CD4-positive, alpha-beta T cell treated with Interferon gamma for 1 hour (primary cell): ENCODE measurements at regions not wholly inside any gene's neighbourhood (a gene's known extent, or its start where the extent isn't known, plus 50 kb on each side); places are given as distances from the start of the nearest gene placed in this dataset.
"Not testable (repeated sequence)": the region's sequence is repeated elsewhere in the genome, so short reads cannot be mapped to it uniquely, and the experiment has no call there.

Experiments
- DNase-seq: peaks from one replicate; pipeline ENCODE4 v3.0.0-alpha.2; 2020

DNA sequence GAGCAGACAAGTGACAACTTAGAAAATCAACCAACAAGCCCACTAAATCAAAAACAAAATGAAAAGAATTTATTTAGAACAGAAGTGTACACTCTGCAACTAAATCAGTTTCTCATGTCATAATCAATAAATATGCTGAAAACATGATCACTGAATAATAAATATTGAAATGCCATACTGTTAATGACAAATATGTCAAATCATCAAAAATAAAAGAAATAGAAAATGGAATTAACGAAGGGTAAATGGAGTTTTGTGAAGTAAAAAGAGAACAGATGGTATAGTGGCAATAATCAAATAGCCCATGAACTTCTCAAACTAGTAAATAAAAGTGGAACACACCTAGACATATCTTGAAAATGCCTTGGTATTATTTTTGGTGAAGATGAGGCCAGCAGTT is 744.9 kb downstream of the TAF11L14 start:
- DNase-seq: no peak

DNA sequence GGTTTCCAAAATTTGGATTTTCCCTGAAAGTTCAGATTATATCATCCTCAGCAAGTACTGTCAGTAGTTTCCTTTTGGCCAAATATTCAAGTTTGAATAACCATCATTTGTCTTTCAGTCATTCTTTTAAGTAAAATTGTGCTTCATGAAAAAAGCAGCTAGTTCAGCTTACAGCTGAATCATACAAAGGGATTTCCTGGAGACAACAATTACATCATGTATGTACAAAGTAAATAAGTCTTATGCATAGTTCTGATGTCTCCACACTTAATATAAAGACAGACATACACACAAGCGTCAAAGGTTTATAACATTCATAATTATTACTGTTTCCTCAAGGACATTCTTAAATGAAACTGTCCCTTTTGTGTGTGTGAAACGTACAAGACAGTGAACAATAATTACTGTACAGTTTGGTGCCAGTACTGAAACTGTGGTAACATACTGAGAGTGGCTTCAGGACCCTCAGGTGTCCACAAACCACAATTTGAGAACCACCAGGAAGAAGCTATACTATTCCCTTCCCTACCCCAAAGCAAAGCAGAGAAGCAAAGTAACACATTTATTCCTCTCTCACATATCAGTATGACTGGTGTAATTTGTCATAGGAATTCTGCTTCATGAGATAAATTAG is 746.6 kb downstream of the TAF11L14 start:
- DNase-seq: no peak

DNA sequence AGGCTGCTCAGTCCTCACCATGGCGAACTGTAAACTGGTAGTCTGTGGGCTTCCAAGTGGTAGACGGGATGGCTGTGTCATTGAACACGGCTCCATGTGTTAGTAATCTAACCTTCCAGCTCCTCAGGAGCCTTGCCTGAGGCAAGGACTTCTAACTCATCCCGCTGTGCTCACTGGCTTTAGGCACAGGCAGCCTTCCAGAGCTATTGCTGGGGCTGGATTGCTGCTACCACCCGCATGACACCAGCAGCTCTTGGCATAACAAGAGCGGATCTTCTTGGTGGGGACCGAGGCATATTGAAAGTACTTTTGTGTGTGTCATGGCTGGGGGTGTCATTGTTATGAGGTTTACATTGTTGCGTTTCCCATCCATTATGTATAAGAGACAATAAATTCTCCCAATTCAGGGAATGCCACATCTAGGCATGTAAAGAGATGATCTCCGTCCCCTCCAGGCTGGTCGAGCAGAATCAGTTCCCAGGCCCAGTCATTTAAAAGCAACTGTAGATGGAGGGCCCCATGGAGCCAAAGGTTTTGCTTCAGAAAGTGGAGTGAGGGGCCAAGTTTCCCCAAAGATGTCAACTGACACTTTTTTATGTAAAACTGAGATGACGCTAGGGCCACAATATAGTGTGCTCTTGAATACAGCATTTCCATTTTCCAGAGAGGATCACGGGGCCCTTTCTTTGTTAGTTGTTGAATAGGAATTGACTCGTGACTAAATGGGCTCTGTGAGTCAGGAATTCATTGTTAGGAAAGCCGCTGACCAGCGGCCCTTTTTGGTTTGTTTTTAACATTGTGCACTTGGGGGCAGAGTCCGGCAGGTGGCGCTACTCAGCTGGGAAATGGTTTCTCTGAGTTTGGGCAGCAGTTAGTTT is 759.5 kb downstream of the TAF11L14 start:
- DNase-seq: peak; percentile 3

DNA sequence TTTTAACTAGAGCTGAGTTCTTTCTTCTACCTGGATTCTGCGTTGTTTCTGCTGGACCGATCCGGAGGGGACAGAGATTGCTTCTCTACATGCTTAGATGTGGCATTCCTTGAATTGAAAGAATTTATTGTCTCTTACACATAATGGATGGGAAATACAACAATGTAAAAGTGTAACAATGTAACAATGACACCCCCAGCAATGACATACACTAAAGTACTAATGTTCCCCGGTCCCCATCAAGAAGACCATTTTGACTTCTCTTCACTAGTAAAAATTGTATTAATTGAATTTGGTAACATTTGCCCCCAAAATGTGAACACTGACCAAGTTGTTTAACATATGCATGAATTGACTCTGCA is 760.2 kb downstream of the TAF11L14 start:
- DNase-seq: no peak

DNA sequence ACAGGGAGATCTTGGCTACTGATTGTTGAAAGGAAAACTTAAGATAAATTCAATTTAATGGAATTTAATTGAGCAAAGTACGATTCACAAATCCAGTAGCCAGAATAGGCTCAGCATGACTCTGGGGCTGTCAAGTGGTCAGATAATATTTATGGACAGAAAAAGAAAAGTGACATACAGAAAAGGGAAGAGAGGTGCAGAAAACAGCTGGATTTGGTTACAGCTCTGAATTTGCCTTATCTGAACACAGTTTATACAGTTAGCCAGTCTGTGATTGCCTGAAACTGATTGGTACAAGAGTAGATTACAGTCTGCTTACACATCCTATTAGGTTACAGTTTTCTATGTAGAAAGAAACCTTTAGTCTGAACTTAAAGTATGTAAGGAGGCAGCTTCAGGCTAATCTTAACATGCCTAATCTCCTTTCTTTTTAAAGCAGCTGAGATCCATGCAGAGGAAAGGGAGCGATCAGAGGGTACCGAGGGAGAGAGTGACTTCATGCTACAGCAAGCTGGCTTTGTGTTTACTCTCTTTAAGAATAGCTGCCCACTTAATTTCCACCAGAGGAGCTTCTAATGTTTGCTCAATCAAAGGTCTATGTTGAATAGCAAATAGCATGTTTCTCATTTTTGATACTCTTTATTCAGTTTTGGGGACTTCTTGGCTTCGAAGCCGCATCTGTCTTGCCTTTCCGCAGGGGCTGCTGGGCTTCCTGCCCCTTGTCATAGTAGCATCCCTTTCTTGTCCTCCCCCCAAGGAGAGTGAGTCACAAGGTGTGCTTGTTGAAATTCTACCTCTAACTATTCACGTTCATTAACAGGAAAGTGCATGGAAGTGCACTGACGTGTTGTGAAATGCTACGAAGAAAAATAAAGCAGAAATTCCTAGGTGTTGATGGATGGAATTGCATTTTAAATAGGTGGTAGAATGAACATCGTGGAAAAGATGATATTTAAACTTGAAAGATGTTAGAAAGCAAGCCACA is 761.2 kb downstream of the TAF11L14 start:
- DNase-seq: no peak

DNA sequence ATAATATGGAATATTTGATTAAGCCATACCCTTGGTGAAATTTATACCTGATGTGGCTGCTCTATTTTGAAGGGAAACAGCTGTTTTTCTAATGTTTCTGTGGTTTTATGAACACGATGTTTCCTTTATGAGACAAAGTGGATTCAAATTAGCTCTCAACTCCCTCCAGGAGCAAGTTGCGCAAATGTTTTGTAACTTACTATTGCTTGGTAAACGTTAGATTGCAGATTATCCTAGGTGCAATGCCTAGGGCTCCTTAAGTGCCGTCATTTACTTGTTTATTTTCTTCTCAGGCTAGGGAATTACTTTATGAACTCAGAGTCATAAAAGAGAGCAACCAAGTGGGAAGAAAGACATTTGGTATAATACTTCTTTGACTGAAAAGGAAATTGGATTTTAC is 763.1 kb downstream of the TAF11L14 start:
- no peak for DNase-seq

DNA sequence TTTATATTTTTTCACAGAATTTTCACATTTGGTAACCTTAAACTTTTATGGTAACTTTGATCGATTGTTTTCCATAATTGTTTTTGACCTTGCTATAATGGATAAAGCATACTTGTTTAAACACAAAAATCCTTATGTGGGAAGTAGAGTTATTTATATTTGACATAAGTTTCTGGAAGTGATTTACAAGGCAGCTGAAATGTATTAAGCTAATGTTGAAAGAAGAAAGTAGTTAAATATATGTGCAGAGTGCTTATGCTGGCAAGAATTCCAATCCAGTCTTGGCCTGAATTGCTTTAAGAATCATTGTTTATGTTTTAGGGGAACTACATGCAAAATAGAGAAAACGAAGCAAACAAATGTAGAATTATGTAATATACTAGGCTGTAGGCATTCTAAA is 763.6 kb downstream of the TAF11L14 start:
- DNase-seq: no peak

DNA sequence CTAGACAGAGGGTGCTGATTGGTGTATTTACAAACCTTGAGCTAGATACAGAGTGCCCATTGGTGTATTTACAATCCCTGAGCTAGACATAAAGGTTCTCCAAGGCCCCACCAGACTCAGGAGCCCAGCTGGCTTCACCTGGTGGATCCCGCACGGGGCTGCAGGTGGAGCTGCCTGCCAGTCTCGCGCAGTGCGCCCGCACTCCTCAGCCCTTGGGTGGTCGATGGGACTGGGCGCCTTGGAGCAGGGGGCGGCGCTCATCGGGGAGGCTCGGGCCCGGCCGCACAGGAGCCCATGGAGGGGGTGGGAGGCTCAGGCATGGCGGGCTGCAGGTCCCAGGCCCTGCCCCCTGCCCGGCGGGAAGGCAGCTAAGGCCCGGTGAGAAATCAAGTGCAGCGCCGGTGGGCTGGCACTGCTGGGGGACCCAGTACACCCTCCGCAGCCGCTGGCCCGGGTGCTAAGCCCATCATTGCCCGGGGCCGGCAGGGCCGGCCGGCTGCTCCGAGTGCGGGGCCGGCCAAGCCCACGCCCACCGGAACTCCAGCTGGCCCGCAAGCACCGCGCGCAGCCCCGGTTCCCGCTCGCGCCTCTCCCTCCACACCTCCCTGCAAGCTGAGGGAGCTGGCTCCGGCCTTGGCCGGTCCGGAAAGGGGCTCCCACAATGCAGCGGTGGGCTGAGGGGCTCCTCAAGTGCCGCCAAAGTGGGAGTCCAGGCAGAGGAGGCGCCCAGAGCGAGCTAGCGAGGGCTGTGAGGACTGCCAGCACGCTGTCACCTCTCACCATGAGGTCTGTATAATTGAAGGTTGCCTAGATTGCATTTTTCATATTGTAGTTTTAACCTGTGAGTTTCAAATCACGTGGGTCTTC is 765.4 kb downstream of the TAF11L14 start:
- not testable (repeated sequence) for DNase-seq

DNA sequence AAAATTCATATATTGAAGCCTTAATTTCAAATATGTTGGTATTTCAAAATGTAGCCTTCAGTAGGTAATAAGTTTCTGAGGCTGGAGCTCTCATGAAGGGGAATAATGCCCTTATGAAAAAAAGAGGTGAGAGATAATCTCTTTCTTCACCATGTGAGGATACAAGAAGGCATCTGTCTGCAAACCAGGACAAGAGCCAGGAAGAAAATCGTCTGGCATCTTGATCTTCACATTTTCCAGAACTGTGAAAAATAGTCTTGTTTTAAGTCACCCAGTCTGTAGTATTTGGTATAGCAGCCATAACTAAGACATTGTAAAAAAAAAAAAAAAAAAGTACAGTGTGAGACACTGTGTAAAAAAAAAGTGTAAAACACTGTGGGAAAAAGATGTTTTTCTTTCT is 768.9 kb downstream of the TAF11L14 start:
- DNase-seq: no peak

DNA sequence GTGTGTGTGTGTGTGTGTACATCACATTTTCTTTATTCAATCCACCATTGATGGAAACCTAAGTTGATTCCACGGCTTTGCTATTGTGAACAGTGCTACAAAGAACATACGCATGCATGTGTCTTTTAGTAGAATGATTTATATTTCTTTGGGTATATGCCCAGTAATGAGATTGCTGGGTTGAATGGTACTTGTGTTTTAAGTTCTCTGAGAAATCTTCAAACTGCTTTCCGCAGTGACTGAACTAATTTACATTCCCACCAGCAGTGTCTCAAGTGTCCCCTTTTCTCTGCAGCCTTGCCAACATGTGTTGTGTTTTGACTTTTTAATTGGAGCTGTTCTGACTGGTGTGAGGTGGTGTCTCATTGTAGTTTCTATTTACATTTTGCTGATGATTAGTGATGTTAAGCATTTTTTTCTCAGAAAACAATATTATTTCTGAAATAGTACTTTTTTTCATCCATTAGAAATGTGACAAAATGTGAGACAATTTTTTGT is 769.7 kb downstream of the TAF11L14 start:
- DNase-seq: no peak

DNA sequence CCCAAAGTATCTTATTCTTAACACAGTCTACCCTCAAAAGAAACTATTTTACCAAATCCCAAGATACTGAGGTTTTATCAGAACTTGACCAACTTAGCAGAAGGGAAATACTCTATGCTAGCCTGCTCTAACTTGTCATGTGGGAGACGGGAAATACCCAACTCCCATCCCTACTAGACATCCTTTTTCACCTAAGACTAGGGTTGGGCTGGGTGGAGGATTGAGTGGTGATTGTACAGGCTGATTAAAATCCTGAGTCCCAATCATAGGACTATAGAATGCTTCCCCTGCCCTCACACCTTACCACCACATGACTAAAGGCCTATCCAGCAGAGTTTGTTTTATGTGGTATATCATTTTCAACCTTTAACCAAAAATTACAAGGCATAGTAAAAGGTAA is 786.5 kb downstream of the TAF11L14 start:
- DNase-seq: no peak

DNA sequence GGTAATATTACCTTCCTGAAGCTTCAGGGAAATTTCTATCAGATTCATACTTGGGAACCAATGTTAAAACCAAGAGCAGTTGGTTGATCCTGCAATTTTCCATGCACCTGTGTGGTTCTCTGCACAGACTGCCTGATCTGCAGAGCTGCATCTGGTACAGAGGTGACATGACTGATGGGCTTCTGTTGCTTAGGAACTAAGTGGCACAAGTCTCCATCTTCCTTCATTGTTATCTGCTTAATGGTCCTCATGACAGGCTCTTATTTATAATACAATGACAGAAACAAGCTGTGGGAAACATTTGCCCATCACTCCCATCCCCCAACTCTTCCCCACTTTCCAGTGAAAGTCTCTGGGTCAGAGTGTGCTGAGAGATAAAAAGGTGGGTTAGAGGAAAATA is 799.1 kb downstream of the TAF11L14 start:
- no peak for DNase-seq

DNA sequence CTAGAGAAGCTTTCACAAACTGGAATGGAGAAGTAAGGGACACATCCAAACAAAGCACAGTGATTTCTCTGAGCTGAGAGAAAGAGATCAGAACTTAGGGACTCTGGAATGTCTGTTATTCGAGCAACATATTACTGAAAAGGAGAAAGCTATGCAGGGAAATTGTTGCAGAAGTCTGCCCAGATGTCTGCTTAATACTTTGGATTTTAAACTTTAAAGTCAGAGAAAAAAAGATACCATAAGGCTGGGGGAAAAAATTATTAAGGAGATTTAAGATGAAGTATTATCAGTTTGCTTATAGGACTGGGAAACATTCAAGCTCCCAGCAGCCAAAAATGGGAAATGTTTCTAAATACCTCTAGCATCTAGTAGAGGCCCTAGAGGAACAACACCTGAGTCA is 803.9 kb downstream of the TAF11L14 start:
- DNase-seq: no peak

DNA sequence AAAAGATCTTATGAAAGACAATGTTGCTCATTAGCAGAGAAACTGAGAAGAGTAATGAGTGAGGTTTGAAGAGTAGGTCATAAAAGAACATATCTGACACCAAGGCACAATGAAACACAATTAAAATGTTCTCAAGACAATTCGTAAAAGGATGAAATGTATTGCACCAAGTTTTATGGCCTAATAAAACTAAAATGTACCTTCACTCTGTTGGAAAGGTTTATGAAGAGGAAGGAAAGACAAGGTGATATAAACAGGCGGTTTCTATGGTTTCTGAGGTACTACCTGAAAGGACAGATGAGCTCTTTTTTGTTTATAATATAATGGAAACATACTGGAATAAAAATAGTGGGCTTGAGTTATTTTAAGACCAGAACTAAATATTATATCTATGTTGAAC is 821.3 kb downstream of the TAF11L14 start:
- no peak for DNase-seq

DNA sequence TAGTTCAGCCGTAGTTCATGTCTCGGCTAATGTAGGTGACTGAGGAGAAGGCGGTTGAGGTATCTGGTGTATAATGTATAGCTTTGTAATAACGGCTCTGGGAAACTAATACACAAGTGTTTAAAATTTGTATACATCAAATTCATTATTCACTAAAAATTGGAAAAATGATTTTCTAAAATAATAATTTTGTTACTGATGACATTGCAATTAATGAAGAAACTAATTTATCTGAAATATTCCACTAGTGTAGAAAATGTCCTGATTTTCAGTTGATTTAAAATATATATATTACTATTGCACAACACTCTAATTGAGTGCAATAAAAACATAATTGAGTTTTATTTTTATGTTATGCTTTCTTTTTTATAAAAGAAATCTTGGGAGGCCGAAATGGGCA is 823.0 kb downstream of the TAF11L14 start:
- DNase-seq: no peak

DNA sequence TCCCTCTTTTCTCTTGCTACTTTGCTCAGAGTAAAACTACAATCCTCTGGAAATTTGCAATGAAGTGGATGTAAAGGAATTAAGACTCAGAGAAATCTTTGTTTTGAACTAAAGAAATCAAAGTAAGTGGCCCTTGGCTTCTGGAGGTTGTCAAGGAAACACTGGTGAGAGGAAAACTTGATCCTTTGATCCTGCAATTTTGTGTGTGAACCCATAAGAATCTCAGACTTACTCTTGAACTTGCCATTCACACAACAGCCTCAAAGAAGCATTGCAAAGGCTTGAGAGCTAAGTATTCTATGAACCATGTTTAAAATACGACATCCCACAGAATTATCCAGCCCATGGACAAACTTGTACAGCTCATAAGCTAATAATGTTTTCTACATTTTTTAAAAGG is 827.5 kb downstream of the TAF11L14 start:
- no peak for DNase-seq

DNA sequence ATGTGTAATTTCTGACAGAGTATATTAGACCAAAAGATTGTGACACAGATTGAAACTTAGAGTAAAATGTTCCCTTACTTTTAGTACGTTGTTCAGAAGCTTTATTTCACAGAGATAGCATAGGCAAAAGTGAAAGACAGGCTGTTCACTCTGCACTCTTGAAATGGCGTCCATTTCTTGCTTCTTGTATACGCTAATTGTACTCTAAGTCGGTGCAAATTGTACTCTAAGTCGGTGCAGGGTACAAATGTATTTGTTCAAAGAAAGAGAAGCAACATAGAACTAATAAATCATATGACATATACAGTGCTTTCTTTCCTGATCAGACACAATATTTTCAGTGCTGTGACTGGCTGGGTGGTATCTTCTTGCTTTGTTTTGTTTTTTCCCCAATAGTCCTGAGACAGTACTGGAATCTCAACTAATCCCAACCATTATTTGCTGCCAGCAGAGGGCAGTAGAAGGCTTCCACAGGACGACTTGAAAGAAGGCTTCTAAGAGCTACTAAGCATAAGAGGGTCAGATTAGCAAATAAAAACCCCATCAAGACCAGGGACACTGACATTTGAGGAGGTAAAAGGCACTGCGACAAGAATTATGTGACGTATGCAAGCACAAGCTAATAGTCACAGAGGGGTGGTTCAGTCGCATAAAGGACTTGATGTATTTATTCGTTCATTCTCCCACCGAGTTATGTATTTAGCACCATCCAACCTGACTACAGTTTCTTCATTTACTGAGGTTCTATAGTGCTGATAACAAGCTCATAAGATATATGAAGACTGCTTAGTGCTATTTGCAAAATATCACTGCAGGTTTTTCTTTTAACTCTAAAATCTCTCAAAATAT is 831.8 kb downstream of the TAF11L14 start:
- peak; percentile 1 for DNase-seq

DNA sequence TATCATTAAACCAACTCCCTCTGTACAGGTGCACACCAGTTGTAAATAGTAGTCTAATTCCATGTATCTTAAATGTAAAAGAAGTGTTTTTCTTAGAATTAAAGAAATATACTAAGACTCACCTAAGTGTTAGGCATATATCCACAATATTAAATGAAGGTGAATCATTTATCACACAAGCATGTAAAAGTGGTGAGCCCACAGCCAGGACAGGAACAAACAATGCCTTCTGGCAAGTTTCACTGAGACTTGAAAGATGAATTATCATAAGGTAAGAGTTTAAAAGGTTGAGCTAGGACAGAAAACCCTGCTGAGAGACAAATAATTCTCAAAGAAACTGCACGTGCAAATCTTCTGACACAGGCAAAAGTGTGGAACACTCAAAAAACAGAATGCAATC is 832.5 kb downstream of the TAF11L14 start:
- no peak for DNase-seq

DNA sequence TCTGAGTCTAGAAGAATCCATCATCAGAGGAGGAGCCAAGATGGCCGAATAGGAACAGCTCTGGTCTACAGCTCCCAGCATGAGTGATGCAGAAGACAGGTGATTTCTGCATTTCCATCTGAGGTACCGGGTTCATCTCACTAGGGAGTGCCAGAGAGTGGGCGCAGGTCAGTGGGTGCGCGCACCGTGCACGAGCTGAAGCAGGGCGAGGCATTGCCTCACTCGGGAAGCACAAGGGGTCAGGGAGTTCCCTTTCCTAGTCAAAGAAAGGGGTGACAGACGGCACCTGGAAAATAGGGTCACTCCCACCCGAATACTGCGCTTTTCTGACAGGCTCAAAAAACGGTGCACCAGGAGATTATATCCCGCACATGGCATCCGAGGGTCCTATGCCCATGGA is 837.5 kb downstream of the TAF11L14 start:
- DNase-seq: not testable (repeated sequence)

DNA sequence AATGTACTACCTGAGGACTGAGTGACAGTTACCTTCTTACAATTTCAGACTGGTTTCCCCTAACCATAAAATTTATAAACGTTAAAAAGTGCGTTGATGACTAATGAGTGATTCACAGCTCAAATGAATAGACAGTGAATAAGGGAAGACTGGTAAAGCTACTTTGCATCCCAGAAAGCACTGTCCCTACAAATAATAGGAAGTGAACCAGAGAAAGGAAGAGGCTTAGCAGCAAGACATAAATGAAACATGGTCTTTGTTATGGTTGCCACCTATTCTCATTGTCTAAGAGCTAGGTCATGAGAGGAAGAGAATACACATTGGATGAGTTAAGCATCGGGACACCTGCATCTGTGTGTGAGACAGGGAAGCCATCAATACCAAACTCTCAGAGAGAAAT is 849.2 kb downstream of the TAF11L14 start:
- no peak for DNase-seq

DNA sequence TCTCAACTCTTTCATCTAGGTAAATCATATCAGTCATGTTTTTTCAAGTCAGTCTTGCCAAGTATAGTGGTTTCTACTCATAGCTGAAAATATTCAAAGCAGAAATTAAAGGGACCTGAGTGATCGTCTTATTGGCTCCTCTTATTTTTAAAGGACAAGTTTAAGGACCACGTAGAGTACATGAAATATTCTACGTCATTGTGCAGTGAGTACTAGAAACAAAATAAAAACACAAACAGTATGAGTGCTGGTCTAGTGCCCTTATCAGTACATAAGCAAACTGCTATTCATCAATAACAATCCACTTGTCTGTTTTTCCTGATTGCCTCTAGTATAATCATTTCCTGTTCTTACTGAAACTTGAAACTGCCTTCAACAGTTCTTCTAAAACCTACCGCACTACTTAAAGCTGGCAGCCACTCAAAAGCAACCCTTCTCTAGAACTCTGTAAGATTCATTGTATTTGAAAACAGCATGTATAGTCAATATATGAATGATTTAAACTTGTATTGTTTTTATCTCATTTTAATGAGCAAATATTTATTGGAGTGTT is 853.7 kb downstream of the TAF11L14 start:
- DNase-seq: no peak
